ENCODE measurements at regions not wholly inside any gene's neighbourhood (a gene's known extent, or its start where the extent isn't known, plus 50 kb on each side); places are given as distances from the start of the nearest gene placed in this dataset.

GRCh38 chr7:46832136-46832535 lies 749.8 kb downstream of the TNS3 start:
- DNase-seq (ENCODE audit: extremely low spot score, unreplicated experiment), result no peak
- TF ChIP-seq, protein P1, sequence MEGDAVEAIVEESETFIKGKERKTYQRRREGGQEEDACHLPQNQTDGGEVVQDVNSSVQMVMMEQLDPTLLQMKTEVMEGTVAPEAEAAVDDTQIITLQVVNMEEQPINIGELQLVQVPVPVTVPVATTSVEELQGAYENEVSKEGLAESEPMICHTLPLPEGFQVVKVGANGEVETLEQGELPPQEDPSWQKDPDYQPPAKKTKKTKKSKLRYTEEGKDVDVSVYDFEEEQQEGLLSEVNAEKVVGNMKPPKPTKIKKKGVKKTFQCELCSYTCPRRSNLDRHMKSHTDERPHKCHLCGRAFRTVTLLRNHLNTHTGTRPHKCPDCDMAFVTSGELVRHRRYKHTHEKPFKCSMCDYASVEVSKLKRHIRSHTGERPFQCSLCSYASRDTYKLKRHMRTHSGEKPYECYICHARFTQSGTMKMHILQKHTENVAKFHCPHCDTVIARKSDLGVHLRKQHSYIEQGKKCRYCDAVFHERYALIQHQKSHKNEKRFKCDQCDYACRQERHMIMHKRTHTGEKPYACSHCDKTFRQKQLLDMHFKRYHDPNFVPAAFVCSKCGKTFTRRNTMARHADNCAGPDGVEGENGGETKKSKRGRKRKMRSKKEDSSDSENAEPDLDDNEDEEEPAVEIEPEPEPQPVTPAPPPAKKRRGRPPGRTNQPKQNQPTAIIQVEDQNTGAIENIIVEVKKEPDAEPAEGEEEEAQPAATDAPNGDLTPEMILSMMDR (conservative IDR thresholded peaks at IDR 0.05), result no peak
- H3K4me1 Mint-ChIP-seq (ENCODE audit: unreplicated experiment), result no peaks in the 10 kb centered on the region
- H3K27ac Mint-ChIP-seq, result no peak overlapping the region
- no peaks in the 10 kb centered on the region for H3K27me3 Mint-ChIP-seq
- no peak overlapping the region for H3K4me3 Mint-ChIP-seq
- peaks cover 5% of the 10 kb centered on the region for H3K9me3 Mint-ChIP-seq
- no peaks in the 10 kb centered on the region for H3K36me3 Mint-ChIP-seq

DNA sequence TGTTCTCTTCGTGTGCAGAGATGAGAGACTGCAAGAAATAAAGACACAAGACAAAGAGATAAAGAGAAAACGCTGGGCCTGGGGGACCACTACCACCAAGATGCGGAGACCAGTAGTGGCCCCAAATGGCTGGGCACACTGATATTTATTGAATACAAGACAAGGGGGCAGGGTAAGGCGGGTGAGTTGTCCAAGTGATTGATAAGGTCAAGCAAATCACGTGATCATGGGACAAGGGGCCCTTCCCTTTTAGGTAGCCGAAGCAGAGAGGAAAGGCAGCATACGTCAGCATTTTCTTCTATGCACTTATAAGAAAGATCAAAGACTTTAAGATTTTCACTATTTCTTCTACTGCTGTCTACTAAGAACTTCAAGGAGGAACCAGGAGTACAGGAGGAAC lies 762.1 kb downstream of the TNS3 start:
- H3K4me3 Mint-ChIP-seq, result no peak overlapping the region
- H3K27me3 Mint-ChIP-seq, result no peaks in the 10 kb centered on the region
- no peaks in the 10 kb centered on the region for H3K36me3 Mint-ChIP-seq

GRCh38 chr7:46814516-46815250 lies 767.2 kb downstream of the TNS3 start:
- TF ChIP-seq, protein P1 (conservative IDR thresholded peaks at IDR 0.05), result no peak
- Mint-ChIP-seq H3K27ac (no peak overlapping the region), H3K4me1 (ENCODE audit: unreplicated experiment) (peaks cover 11% of the 10 kb centered on the region), H3K4me3 (no peak overlapping the region), H3K36me3 (no peaks in the 10 kb centered on the region), H3K9me3 (peaks cover 8% of the 10 kb centered on the region), H3K27me3 (no peaks in the 10 kb centered on the region)
- DNase-seq (ENCODE audit: extremely low spot score, unreplicated experiment), result no peak

More for the DNA sequence above, 762.1 kb downstream of the TNS3 start:
- DNase-seq (ENCODE audit: extremely low spot score, unreplicated experiment), result no peak
- no peaks in the 10 kb centered on the region for H3K4me1 Mint-ChIP-seq (ENCODE audit: unreplicated experiment)
- H3K9me3 Mint-ChIP-seq, result peaks cover 18% of the 10 kb centered on the region
- no peak overlapping the region for H3K27ac Mint-ChIP-seq
- TF ChIP-seq, protein P1 (conservative IDR thresholded peaks at IDR 0.05), result no peak

DNA sequence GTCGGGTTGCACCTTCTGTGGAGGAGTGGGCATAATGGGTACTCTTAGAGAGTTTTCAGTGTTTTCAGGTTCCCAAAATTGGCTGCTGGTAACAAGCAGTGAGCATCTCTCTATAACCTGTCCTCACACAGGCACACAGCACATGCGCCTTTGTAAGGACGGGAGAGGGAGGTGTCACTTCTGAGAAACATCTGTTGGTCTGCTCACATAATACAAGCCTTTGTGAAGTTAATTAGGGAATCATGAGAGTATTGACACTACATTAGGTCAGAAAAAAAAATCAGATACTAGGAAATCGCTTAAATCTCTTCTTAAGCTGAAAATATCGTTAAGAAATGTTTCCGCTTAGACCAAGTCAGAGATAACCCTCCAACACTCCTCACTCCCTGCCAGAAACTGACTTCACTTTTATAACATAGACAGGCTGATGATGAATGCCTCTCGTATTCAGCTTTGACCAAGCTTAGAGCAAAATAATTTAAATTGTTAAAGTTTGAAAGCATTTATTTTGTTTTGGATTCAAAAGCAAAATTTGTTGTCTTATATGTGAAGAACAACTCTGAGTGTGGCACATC lies 769.7 kb downstream of the TNS3 start:
- Mint-ChIP-seq H3K4me1 (ENCODE audit: unreplicated experiment) (peaks cover 11% of the 10 kb centered on the region), H3K4me3 (no peak overlapping the region), H3K27ac (no peak overlapping the region), H3K27me3 (no peaks in the 10 kb centered on the region), H3K36me3 (no peaks in the 10 kb centered on the region), H3K9me3 (no peaks in the 10 kb centered on the region)
- TF ChIP-seq, protein P1 (conservative IDR thresholded peaks at IDR 0.05), result no peak
- no peak for DNase-seq (ENCODE audit: extremely low spot score, unreplicated experiment)

- H3K9me3 Mint-ChIP-seq, result no peaks in the 10 kb centered on the region
- H3K27ac Mint-ChIP-seq, result no peak overlapping the region
- peaks cover 11% of the 10 kb centered on the region for H3K4me1 Mint-ChIP-seq (ENCODE audit: unreplicated experiment)
- no peaks in the 10 kb centered on the region for H3K27me3 Mint-ChIP-seq
- no peaks in the 10 kb centered on the region for H3K36me3 Mint-ChIP-seq
- no peak for DNase-seq (ENCODE audit: extremely low spot score, unreplicated experiment)
- no peak overlapping the region for H3K4me3 Mint-ChIP-seq
- TF ChIP-seq, protein P1 (conservative IDR thresholded peaks at IDR 0.05), result no peak
Observed at GRCh38 chr7:46811529-46811928, 770.4 kb downstream of the TNS3 start.
